DND-41 (cell line): ENCODE measurements at regions not wholly inside any gene's neighbourhood (a gene's known extent, or its start where the extent isn't known, plus 50 kb on each side); places are given as distances from the start of the nearest gene placed in this dataset.

Experiments used
- ATAC-seq: fragments of 200-7000 bp; cut with Tn5 transposase; 3 replicates; pipeline ENCODE4 v1.9.1; 2021; ENCODE audit warnings: low read depth; ENCODE audit not compliant: insufficient read depth
- DNase-seq: peaks from one replicate; pipeline ENCODE4 v3.0.0-alpha.2; 2020
- H2AFZ ChIP-seq: 2 replicates; pipeline ENCODE4 v1.6.0; 2012; ENCODE audit warnings: low read depth, low read length
- H3K27ac ChIP-seq: 2 replicates; pipeline ENCODE4 v1.5.1; 2012; ENCODE audit warnings: low read length, inconsistent platforms
- H3K27me3 ChIP-seq: fragments of 200-600 bp; sonication (generic); 2 replicates; pipeline ENCODE4 v1.6.0; 2012; ENCODE audit warnings: low read length, mild to moderate bottlenecking, inconsistent platforms; ENCODE audit not compliant: insufficient read depth, poor library complexity
- H3K36me3 ChIP-seq: 2 replicates; pipeline ENCODE4 v1.5.1; 2012; ENCODE audit warnings: low read length, inconsistent platforms; ENCODE audit not compliant: insufficient read depth
- H3K4me1 ChIP-seq: 2 replicates; pipeline ENCODE4 v1.5.1; 2012; ENCODE audit warnings: mild to moderate bottlenecking, low read length; ENCODE audit not compliant: insufficient read depth
- H3K4me2 ChIP-seq: 2 replicates; pipeline ENCODE4 v1.6.0; 2012; ENCODE audit warnings: mild to moderate bottlenecking, moderate library complexity, low read length, inconsistent platforms; ENCODE audit not compliant: insufficient read depth
- H3K4me3 ChIP-seq, 2 experiments: fragments of 200-600 bp in 1 of 2; shearing (Covaris generic) in 1 of 2; 2 replicates each; pipeline ENCODE4 v1.5.1; 2012 to 2016; ENCODE audit warnings: inconsistent platforms in 2 of 2, low read length in 2 of 2, mild to moderate bottlenecking in 2 of 2, low read depth in 1 of 2, moderate library complexity in 1 of 2
- H3K79me2 ChIP-seq: 2 replicates; pipeline ENCODE4 v1.6.0; 2012; ENCODE audit warnings: low read length, inconsistent platforms; ENCODE audit not compliant: insufficient read depth
- H3K9ac ChIP-seq: 2 replicates; pipeline ENCODE4 v1.6.0; 2012; ENCODE audit warnings: low read depth, mild to moderate bottlenecking, inconsistent platforms, low read length, moderate library complexity
- H3K9me3 ChIP-seq: 2 replicates; pipeline ENCODE4 v1.5.1; 2012; ENCODE audit warnings: low read length, moderate library complexity, mild to moderate bottlenecking, inconsistent platforms; ENCODE audit not compliant: insufficient read depth, severe bottlenecking
- H4K20me1 ChIP-seq: 2 replicates; pipeline ENCODE4 v1.6.0; 2012; ENCODE audit warnings: low read length; ENCODE audit not compliant: insufficient read depth
- EZH2 ChIP-seq: IDR thresholded peaks from 3 replicates; pipeline ENCODE4 v1.6.1; 2012; ENCODE audit warnings: borderline replicate concordance, low read depth, mild to moderate bottlenecking, moderate library complexity, low read length, inconsistent platforms; ENCODE audit not compliant: severe bottlenecking
- TF ChIP-seq, protein P1 (sequence below): IDR thresholded peaks from 2 replicates; pipeline ENCODE4 v1.5.1; 2012; ENCODE audit warnings: borderline replicate concordance, low read length, moderate library complexity, mild to moderate bottlenecking; ENCODE audit not compliant: poor library complexity, severe bottlenecking; ENCODE audit errors: extremely low read depth

DNA sequence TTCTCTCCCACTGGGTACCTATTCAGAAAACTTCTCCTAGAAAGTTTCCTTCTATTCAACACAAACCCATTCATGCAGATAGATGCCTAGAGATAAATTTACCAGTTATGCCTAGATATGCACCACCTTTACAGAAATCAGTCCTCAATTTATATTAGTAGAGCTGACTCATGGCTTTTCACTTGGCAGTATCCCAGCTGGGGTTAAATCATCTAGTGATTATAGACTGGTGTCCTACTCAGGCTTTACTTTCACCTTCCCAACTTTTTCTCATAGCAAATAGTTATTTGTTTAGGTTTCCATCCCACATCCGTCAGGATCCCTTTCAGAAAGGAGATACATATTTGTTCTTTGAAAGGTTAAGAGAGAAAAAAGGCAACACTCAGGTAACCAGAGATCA lies 124.5 kb downstream of the AQP4 start:
- no peaks in the 10 kb centered on the region for H4K20me1 ChIP-seq
- no peaks in the 10 kb centered on the region for H3K79me2 ChIP-seq
- no peaks in the 10 kb centered on the region for H3K27me3 ChIP-seq
- peaks cover 17% of the 10 kb centered on the region for H3K4me1 ChIP-seq
- no peak overlapping the region for H3K4me3 ChIP-seq
- H3K4me2 ChIP-seq = no peak overlapping the region
- H3K27ac ChIP-seq = no peak overlapping the region
- H3K9me3 ChIP-seq = no peaks in the 10 kb centered on the region
- no peak overlapping the region for H3K9ac ChIP-seq
- no peak overlapping the region; the same call in 1 of the 2 replicates for H2AFZ ChIP-seq
- ATAC-seq (no peak), DNase-seq (no peak)
- no peaks in the 10 kb centered on the region for H3K36me3 ChIP-seq
- no peak for TF ChIP-seq EZH2
- TF ChIP-seq, protein P1, sequence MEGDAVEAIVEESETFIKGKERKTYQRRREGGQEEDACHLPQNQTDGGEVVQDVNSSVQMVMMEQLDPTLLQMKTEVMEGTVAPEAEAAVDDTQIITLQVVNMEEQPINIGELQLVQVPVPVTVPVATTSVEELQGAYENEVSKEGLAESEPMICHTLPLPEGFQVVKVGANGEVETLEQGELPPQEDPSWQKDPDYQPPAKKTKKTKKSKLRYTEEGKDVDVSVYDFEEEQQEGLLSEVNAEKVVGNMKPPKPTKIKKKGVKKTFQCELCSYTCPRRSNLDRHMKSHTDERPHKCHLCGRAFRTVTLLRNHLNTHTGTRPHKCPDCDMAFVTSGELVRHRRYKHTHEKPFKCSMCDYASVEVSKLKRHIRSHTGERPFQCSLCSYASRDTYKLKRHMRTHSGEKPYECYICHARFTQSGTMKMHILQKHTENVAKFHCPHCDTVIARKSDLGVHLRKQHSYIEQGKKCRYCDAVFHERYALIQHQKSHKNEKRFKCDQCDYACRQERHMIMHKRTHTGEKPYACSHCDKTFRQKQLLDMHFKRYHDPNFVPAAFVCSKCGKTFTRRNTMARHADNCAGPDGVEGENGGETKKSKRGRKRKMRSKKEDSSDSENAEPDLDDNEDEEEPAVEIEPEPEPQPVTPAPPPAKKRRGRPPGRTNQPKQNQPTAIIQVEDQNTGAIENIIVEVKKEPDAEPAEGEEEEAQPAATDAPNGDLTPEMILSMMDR = no peak

DNA sequence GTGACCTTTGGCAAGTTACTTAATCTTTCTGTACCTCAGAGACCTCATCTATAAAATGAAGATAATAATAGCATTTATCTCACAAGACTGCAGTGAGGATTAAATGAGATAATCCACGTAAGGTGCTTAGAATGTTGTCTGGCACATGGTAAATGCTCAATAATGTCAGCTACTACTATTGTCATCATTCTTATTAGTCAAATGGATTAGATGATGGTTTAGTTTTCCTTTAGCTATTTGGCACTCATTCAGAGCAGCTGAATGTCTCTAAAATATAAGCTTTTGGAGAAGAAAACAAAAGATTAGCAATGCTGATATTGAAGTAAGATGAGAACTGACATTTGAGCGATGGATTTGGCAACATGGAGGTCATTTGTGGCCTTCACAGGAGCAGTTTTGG lies 125.1 kb downstream of the AQP4 start:
- Histone ChIP-seq H3K4me1 (peaks cover 10% of the 10 kb centered on the region), H4K20me1 (no peaks in the 10 kb centered on the region), H3K27me3 (no peaks in the 10 kb centered on the region), H3K36me3 (no peaks in the 10 kb centered on the region), H3K4me2 (no peak overlapping the region), H2AFZ (no peak overlapping the region), H3K79me2 (no peaks in the 10 kb centered on the region), H3K9ac (no peak overlapping the region), H3K9me3 (no peaks in the 10 kb centered on the region), H3K4me3 (no peak overlapping the region), H3K27ac (no peak overlapping the region)
- ATAC-seq (no peak), DNase-seq (no peak)
- TF ChIP-seq, protein P1 = no peak
- no peak for TF ChIP-seq EZH2

GRCh38 chr18:26738706-26739105 lies 126.8 kb downstream of the AQP4 start:
- Histone ChIP-seq H3K36me3 (no peaks in the 10 kb centered on the region), H3K4me1 (peaks cover 11% of the 10 kb centered on the region), H3K79me2 (no peaks in the 10 kb centered on the region), H3K27me3 (no peaks in the 10 kb centered on the region), H2AFZ (no peak overlapping the region), H4K20me1 (no peaks in the 10 kb centered on the region), H3K9me3 (no peaks in the 10 kb centered on the region), H3K4me2 (no peak overlapping the region), H3K27ac (no peak overlapping the region), H3K9ac (no peak overlapping the region), H3K4me3 (no peak overlapping the region)
- DNase-seq = no peak
- TF ChIP-seq EZH2 = no peak
- TF ChIP-seq, protein P1 = no peak
- no peak for ATAC-seq

GRCh38 chr18:26736301-26736700 lies 129.2 kb downstream of the AQP4 start:
- no peaks in the 10 kb centered on the region for H3K79me2 ChIP-seq
- no peaks in the 10 kb centered on the region for H3K36me3 ChIP-seq
- peaks cover 11% of the 10 kb centered on the region for H3K4me1 ChIP-seq
- no peak overlapping the region for H3K4me3 ChIP-seq
- H4K20me1 ChIP-seq = no peaks in the 10 kb centered on the region
- DNase-seq (no peak), ATAC-seq (no peak)
- no peak overlapping the region for H3K9ac ChIP-seq
- H3K27me3 ChIP-seq = no peaks in the 10 kb centered on the region
- TF ChIP-seq, protein P1 = no peak
- TF ChIP-seq EZH2 = no peak
- no peaks in the 10 kb centered on the region for H3K9me3 ChIP-seq
- no peak overlapping the region for H2AFZ ChIP-seq
- H3K27ac ChIP-seq = no peak overlapping the region
- H3K4me2 ChIP-seq = no peak overlapping the region
